K562 (cell line): ENCODE measurements at regions not wholly inside any gene's neighbourhood (a gene's known extent, or its start where the extent isn't known, plus 50 kb on each side); places are given as distances from the start of the nearest gene placed in this dataset.

Experiments
- ATAC-seq: fragments of 200-7000 bp; cut with Tn5 transposase; 3 replicates; pipeline ENCODE4 v1.9.1; 2020; ENCODE audit warnings: moderate library complexity
- BruUV-seq: library from RNA; stranded (reverse); fragments of 400-500 nt; replicated peaks from 2 replicates; lab custom pipeline; 2021; lab: Mats Ljungman, UMichigan
- CTCF ChIA-PET: fragments of 300-600 bp; formaldehyde crosslinking; extraction: SDS; loops from one replicate; lab custom pipeline; 2021; ENCODE audit warnings: low intra/inter-chr PET ratio; lab: Yijun Ruan, JAX
- POLR2A ChIA-PET: fragments of 300-600, 350-650 bp; sonication (Branson Sonifier 250); formaldehyde crosslinking; extraction: SDS; loops from one replicate; lab custom pipeline; 2021; ENCODE audit warnings: antibody characterized with exemption, inconsistent platforms; lab: Yijun Ruan, JAX
- DNase-seq, 4 experiments: peaks; one replicate each; pipeline versions ENCODE4 v3.0.0 to v3.0.0-alpha.2; 2011 to 2018; ENCODE audit warnings: low spot score in 3 of 4, mixed read lengths in 3 of 4; ENCODE audit errors: extremely low read depth in 1 of 4
- FAIRE-seq: peaks from 2 replicates; lab custom pipeline; 2011; peaks lifted over from hg19 to GRCh38; lab: Jason Lieb, UNC
- H2AFZ ChIP-seq: 2 replicates; pipeline ENCODE4 v1.6.0; 2011; ENCODE audit warnings: low read depth, low read length, control low read depth, inconsistent platforms
- H3K27ac ChIP-seq: fragments of 200-600 bp; 3 replicates; pipeline ENCODE4 v1.8.0; 2011; ENCODE audit warnings: low read depth, mild to moderate bottlenecking, control low read depth, inconsistent platforms, low read length, moderate library complexity, mixed read lengths; ENCODE audit errors: extremely low read depth
- H3K27me3 ChIP-seq, 2 experiments: fragments of 300-600 bp in 1 of 2; 2 replicates in 1 of 2; 3 replicates in 1 of 2; pipeline versions ENCODE4 v1.6.0 to v1.8.0; 2011; ENCODE audit warnings: inconsistent platforms in 2 of 2, low read length in 2 of 2, mild to moderate bottlenecking in 1 of 2, mixed read lengths in 1 of 2, moderate library complexity in 1 of 2; ENCODE audit not compliant: control insufficient read depth in 2 of 2, insufficient read depth in 2 of 2
- H3K36me3 ChIP-seq: fragments of 300-600 bp; 3 replicates; pipeline ENCODE4 v1.8.0; 2011; ENCODE audit warnings: mild to moderate bottlenecking, low read length, inconsistent platforms; ENCODE audit not compliant: control insufficient read depth, insufficient read depth
- H3K4me1 ChIP-seq, 2 experiments: fragments of 200-600 bp in 1 of 2; replicated peaks in 1 of 2; 2 replicates in 1 of 2; 3 replicates in 1 of 2; pipeline versions ENCODE4 v1.5.1 to v1.8.0; 2011; ENCODE audit warnings: inconsistent platforms in 2 of 2, low read length in 2 of 2, mild to moderate bottlenecking in 1 of 2, mixed read lengths in 1 of 2, moderate library complexity in 1 of 2; ENCODE audit not compliant: control insufficient read depth in 2 of 2, insufficient read depth in 2 of 2
- H3K4me2 ChIP-seq: 2 replicates; pipeline ENCODE4 v1.6.1; 2011; ENCODE audit warnings: low read length, control low read depth, inconsistent platforms, mixed read lengths; ENCODE audit not compliant: insufficient read depth
- H3K4me3 ChIP-seq: fragments of 200-600 bp; sonication (generic), shearing (Covaris generic); 2 replicates; pipeline ENCODE4 v1.5.1; 2016; ENCODE audit warnings: control low read depth, inconsistent platforms
- H3K79me2 ChIP-seq: fragments of 200-600 bp; 3 replicates; pipeline ENCODE4 v1.8.0; 2011; ENCODE audit warnings: low read length, inconsistent platforms; ENCODE audit not compliant: control insufficient read depth, insufficient read depth
- H3K9ac ChIP-seq, 2 experiments: 2 replicates each; pipeline versions ENCODE4 v1.6.0 to v1.6.1; 2011; ENCODE audit warnings: low read depth in 2 of 2, low read length in 2 of 2, control low read depth in 1 of 2, inconsistent platforms in 1 of 2, mild to moderate bottlenecking in 1 of 2, mixed read lengths in 1 of 2; ENCODE audit not compliant: insufficient read depth in 1 of 2
- H3K9me1 ChIP-seq: one replicate; pipeline ENCODE4 v1.6.0; 2011; ENCODE audit warnings: inconsistent platforms, mild to moderate bottlenecking, low read length, moderate library complexity; ENCODE audit not compliant: control insufficient read depth, insufficient read depth
- H3K9me3 ChIP-seq: replicated peaks from 2 replicates; pipeline ENCODE4 v1.5.1; 2011; ENCODE audit warnings: low read depth, low read length, inconsistent platforms; ENCODE audit not compliant: control insufficient read depth, insufficient read depth
- H4K20me1 ChIP-seq: replicated peaks from 2 replicates; pipeline ENCODE4 v1.6.1; 2011; ENCODE audit warnings: low read length, inconsistent platforms, mixed read lengths; ENCODE audit not compliant: control insufficient read depth, insufficient read depth
- ADNP ChIP-seq: fragments of 200-800 bp; sonication (Bioruptor generic); IDR thresholded peaks from 2 replicates; pipeline ENCODE4 v1.6.1; 2016; ENCODE audit warnings: missing genetic modification characterization, missing compliant biosample characterization
- CBX1 ChIP-seq: sonication (generic); IDR thresholded peaks from 2 replicates; pipeline ENCODE4 v1.6.1; 2016; ENCODE audit warnings: antibody characterized with exemption, low read depth, mild to moderate bottlenecking
- CHCHD3 ChIP-seq: fragments of 250-450 bp; sonication (Bioruptor Pico); IDR thresholded peaks from 2 replicates; pipeline ENCODE4 v2.1.2; 2022; ENCODE audit warnings: mild to moderate bottlenecking
- ELF1 ChIP-seq: fragments of 200-800 bp; sonication (Bioruptor generic); IDR thresholded peaks from 2 replicates; pipeline ENCODE4 v1.6.1; 2016; ENCODE audit warnings: missing genetic modification characterization, missing compliant biosample characterization
- FIP1L1 ChIP-seq: fragments of 200-400 bp; formaldehyde crosslinking; IDR thresholded peaks from 2 replicates; pipeline ENCODE4 v1.6.1; 2018; ENCODE audit warnings: mild to moderate bottlenecking, low read depth, low read length; ENCODE audit not compliant: poor library complexity, severe bottlenecking
- FUS ChIP-seq: fragments of 200-400 bp; formaldehyde crosslinking; optimal IDR thresholded peaks from 2 replicates; pipeline ENCODE3; 2017; ENCODE audit warnings: low read depth, low read length
- IFI16 ChIP-seq: fragments of 250-450 bp; sonication (Bioruptor Pico); IDR thresholded peaks from 2 replicates; pipeline ENCODE4 v2.1.2; 2022; ENCODE audit warnings: mild to moderate bottlenecking, inconsistent platforms
- ILF3 ChIP-seq: fragments of 450-650 bp; IDR thresholded peaks from 2 replicates; pipeline ENCODE4 v1.6.1; 2018; ENCODE audit warnings: antibody characterized with exemption, mild to moderate bottlenecking, moderate library complexity, borderline replicate concordance
- NFE2L1 ChIP-seq: fragments of 450-650 bp; IDR thresholded peaks from 2 replicates; pipeline ENCODE4 v1.6.1; 2016; ENCODE audit warnings: missing genetic modification characterization, low read depth, mild to moderate bottlenecking, missing compliant biosample characterization, moderate library complexity, borderline replicate concordance
- PTTG1 ChIP-seq: fragments of 450-650 bp; IDR thresholded peaks from 2 replicates; pipeline ENCODE4 v1.6.1; 2016; ENCODE audit warnings: low read depth, mild to moderate bottlenecking, missing genetic modification characterization, missing compliant biosample characterization
- RNF2 ChIP-seq: sonication (generic); IDR thresholded peaks from 2 replicates; pipeline ENCODE4 v1.6.1; 2016
- SPI1 ChIP-seq: IDR thresholded peaks from 2 replicates; pipeline ENCODE4 v1.6.1; 2011; ENCODE audit warnings: low read depth, low read length, control low read depth, borderline replicate concordance
- TEAD4 ChIP-seq, 2 experiments: sonication (generic) in 1 of 2; formaldehyde crosslinking in 1 of 2; IDR thresholded peaks; 2 replicates each; pipeline versions ENCODE4 v1.6.1 to v1.8.0; 2012 to 2022; ENCODE audit warnings: borderline replicate concordance in 1 of 2, inconsistent platforms in 1 of 2, low read length in 1 of 2, mild to moderate bottlenecking in 1 of 2, missing genetic modification reagents in 1 of 2
- ZBTB1 ChIP-seq: sonication (generic); formaldehyde crosslinking; IDR thresholded peaks from 2 replicates; pipeline ENCODE4 v1.8.1; 2023; ENCODE audit warnings: missing genetic modification reagents, low read depth, mild to moderate bottlenecking, borderline replicate concordance
- ZBTB34 ChIP-seq: fragments of 250-450 bp; sonication (Bioruptor Pico); IDR thresholded peaks from 2 replicates; pipeline ENCODE4 v1.8.0; 2021; ENCODE audit warnings: mild to moderate bottlenecking, moderate library complexity
- ZNF507 ChIP-seq: conservative IDR thresholded peaks from 2 replicates; pipeline ENCODE4 v1.6.1; 2017; ENCODE audit warnings: missing genetic modification characterization, missing compliant biosample characterization
- ZNF589 ChIP-seq: fragments of 200-800 bp; sonication (Bioruptor generic); IDR thresholded peaks from 2 replicates; pipeline ENCODE4 v1.6.1; 2016; ENCODE audit warnings: low read depth, missing genetic modification characterization, missing compliant biosample characterization
- ZNF778 ChIP-seq: fragments of 450-650 bp; formaldehyde crosslinking; IDR thresholded peaks from 2 replicates; pipeline ENCODE4 v1.4.0; 2020; ENCODE audit warnings: mild to moderate bottlenecking, moderate library complexity
- WGBS: fragments of 100-300 bp; shearing (Covaris generic); methylation state at CpG from one replicate; pipeline ENCODE4 v1.1.6; 2016; ENCODE audit warnings: low coverage, mixed read lengths; ENCODE audit not compliant: insufficient coverage; ENCODE audit errors: missing lambda C conversion rate; 5-methylcytosine and 5-hydroxymethylcytosine counted together
- in situ Hi-C: fragments of 300-500 bp; cut with MboI; formaldehyde crosslinking; loops from 4 replicates; pipeline ENCODE4 v1.15.0; 2018; ENCODE audit warnings: inconsistent platforms, mixed read lengths
- intact Hi-C: fragments of 100-400 bp; cut with micrococcal nuclease; formaldehyde crosslinking; loops from 2 replicates; pipeline ENCODE4 v1.14.2; 2022
- TF ChIP-seq, protein P1 (sequence below): sonication (generic); IDR thresholded peaks from 2 replicates; pipeline ENCODE4 v1.6.1; 2016
- TF ChIP-seq, protein P2 (sequence below): fragments of 250-450 bp; sonication (Bioruptor Pico); IDR thresholded peaks from 2 replicates; pipeline ENCODE4 v1.4.0; 2020; ENCODE audit warnings: mild to moderate bottlenecking, moderate library complexity

GRCh38 chr14:83825843-83826242, 1704.1 kb upstream of the FLRT2 start (continued):
- TF ChIP-seq, protein P1, sequence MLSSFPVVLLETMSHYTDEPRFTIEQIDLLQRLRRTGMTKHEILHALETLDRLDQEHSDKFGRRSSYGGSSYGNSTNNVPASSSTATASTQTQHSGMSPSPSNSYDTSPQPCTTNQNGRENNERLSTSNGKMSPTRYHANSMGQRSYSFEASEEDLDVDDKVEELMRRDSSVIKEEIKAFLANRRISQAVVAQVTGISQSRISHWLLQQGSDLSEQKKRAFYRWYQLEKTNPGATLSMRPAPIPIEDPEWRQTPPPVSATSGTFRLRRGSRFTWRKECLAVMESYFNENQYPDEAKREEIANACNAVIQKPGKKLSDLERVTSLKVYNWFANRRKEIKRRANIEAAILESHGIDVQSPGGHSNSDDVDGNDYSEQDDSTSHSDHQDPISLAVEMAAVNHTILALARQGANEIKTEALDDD: no peak
- TF ChIP-seq TEAD4 (IDR thresholded peaks at IDR 0.05; ENCODE audit: low read length) (no peak), TEAD4 (CRISPR knock-in tag; IDR thresholded peaks at IDR 0.05; ENCODE audit: borderline replicate concordance) (no peak), ZNF507 (tag) (no peak), ELF1 (no peak), ZNF778 (CRISPR knock-in tag) (no peak), ZBTB34 (CRISPR knock-in tag) (no peak)
- TF ChIP-seq, protein P2, sequence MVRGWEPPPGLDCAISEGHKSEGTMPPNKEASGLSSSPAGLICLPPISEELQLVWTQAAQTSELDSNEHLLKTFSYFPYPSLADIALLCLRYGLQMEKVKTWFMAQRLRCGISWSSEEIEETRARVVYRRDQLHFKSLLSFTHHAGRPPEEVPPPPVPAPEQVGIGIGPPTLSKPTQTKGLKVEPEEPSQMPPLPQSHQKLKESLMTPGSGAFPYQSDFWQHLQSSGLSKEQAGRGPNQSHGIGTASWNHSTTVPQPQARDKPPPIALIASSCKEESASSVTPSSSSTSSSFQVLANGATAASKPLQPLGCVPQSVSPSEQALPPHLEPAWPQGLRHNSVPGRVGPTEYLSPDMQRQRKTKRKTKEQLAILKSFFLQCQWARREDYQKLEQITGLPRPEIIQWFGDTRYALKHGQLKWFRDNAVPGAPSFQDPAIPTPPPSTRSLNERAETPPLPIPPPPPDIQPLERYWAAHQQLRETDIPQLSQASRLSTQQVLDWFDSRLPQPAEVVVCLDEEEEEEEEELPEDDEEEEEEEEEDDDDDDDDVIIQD (CRISPR knock-in tag): no peak
- TF ChIP-seq, all 486 proteins: peak for 0

DNA sequence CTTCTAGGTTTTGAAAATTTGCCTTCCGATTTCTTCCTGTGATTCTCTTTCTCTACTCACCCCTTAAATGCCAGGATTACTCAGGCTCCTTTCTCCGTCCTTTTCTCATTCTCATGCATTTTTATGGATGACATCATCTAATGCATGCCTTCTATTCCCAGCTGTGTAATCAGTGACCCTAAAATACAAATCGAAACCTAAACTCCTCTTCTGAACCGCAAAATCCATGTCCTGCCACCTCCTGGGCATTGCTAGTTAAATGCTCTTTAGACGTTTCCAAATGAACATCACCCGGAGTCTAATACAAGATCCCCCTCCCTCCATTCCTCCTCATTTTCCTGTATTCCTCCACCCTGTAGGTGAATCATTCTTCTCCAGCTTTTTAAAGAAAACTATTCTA, 1703.1 kb upstream of the FLRT2 start:
- in situ Hi-C loops (no loop called here), intact Hi-C loops (no loop called here)
- Histone ChIP-seq H3K4me2 (no peak overlapping the region), H3K4me3 (no peak overlapping the region), H2AFZ (no peak overlapping the region), H3K9me1 (no peaks in the 10 kb centered on the region), H3K27me3 (no peaks in the 10 kb centered on the region), H3K79me2 (no peaks in the 10 kb centered on the region), H3K36me3 (no peaks in the 10 kb centered on the region), H3K9me3 (no peaks in the 10 kb centered on the region; the same call in 1 of the 2 replicates), H4K20me1 (no peaks in the 10 kb centered on the region), H3K4me1 (no peaks in the 10 kb centered on the region), H3K27ac (no peak overlapping the region), H3K9ac (no peak overlapping the region)
- CTCF ChIA-PET: no interaction called here
- DNase-seq (no peak), FAIRE-seq (no peak), ATAC-seq (no peak)
- no TSS peak for BruUV-seq
- WGBS: 4% methylated on average over 6 of the region's 6 CpGs
- POLR2A ChIA-PET: no interaction called here
- TF ChIP-seq ADNP (tag) (no peak), SPI1 (no peak), CHCHD3 (CRISPR knock-in tag) (no peak), ZBTB1 (CRISPR knock-in tag) (no peak), PTTG1 (tag) (no peak), RNF2 (no peak), ILF3 (no peak), IFI16 (CRISPR knock-in tag) (no peak), CBX1 (no peak), ZNF589 (CRISPR knock-in tag) (no peak), FIP1L1 (no peak), FUS (no peak), NFE2L1 (tag) (no peak)
